ENCODE measurements at regions not wholly inside any gene's neighbourhood (a gene's known extent, or its start where the extent isn't known, plus 50 kb on each side); places are given as distances from the start of the nearest gene placed in this dataset.
"Not testable (repeated sequence)": the region's sequence is repeated elsewhere in the genome, so short reads cannot be mapped to it uniquely, and the experiment has no call there.

DNA sequence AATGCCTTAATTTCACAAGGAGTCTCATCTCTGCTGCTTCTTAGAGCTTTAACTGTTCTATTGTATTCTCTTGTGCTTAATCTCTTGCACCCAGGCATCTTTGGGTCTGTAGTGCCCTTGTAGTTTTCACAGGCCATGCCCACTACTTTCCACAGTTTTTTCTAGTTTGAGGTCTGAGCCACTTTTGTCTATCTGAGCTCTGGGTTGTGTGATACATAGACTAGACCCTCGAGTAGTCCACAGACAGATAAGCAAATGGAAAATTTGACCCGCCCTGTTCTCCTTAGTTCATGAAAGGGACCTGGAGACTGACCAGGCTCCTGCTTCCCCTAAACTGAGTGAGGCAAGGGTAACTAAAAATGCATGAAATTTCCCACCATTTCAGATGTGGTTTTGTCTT is 466.8 kb upstream of the ZEB2 start:
- DNase-seq (ENCODE audit: low spot score): no peak

DNA sequence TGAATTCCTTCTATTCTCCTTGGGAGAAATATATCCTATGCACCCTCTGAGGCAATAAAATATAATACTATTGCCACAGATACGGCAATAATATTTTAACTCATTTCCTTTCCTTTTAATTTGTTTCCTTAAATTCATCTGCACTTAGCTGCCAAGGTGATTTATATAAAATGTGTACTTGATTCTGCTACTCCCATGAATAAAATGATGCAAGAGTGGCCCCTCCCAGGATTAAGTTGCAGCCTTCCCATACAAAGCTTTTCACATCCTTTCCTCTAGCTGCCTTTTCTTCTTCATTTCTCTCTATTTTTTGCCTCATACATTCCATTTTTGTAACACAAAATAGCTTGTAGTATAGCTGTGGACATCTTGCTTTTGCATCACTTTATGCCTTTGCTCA is 464.1 kb upstream of the ZEB2 start:
- no peak for DNase-seq (ENCODE audit: low spot score)

GRCh38 chr2:144983107-144983506 is 463.2 kb upstream of the ZEB2 start:
- no peak for DNase-seq (ENCODE audit: low spot score)

- DNase-seq (ENCODE audit: low spot score): no peak
Measured at GRCh38 chr2:144982481-144982880, 462.6 kb upstream of the ZEB2 start.

DNA sequence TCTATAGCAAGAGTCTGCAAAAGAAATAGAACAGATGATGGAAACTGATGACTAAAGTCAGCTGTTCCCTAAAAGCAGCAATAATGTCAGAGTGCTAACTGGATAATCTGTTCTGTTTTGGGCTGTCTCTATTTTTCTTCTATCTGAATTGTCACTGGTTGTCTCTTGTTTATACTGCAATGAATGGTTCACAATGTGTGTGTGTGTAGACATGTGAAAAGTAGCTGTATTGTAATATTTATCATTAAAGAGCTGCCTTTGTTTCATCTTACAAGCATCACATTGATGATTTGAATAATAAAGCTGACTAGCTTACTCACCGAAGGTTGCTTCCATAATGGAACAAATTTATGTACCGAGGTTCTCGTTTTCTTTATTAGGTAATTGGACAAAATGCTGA is 456.0 kb upstream of the ZEB2 start:
- no peak for DNase-seq (ENCODE audit: low spot score)

- DNase-seq (ENCODE audit: low spot score): no peak
Measured at GRCh38 chr2:144972676-144973075, 452.8 kb upstream of the ZEB2 start.

DNA sequence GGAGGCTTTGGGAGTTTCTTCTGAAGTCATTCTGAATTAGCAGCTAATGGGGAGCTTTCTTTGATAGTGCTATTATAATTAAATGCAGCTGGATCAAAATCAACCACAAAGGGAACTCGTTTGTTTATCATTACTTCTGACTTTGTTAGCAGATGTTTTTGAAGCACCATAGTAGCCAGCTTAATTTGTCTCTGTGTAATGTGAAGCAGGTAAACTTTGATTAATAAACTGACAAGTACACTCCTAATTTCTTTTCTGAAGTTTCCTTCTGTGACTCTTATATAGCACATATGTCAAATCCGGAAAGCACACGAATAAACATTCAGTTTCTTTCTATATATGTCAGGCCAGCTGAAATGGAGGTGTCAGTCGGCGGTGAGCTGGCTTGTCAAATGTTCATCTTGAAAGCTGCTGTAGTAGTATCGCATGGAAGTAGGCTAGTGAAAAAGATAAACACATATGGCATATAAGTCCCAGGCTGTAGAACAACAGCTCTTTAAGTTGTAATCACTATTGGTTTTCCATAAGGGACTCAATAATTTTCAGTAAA is 451.9 kb upstream of the ZEB2 start:
- DNase-seq (ENCODE audit: low spot score): no peak

DNA sequence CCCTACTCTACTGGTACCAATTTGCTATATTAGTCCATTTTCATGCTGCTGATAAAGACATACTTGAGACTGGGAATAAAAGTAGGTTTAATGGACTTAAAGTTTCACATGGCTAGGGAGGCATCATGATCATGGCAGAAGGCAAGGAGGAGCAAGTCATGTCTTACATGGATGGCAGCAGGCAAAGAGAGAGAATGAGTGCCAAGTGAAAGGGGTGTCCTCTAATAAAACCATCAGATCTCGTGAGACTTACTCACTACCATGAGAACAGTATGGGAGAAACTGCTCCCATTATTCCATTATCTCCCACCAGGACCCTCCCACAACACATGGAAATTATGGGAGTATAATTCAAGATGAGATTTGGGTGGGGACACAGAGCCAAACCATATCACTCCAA is 450.5 kb upstream of the ZEB2 start:
- not testable (repeated sequence) for DNase-seq (ENCODE audit: low spot score)

DNA sequence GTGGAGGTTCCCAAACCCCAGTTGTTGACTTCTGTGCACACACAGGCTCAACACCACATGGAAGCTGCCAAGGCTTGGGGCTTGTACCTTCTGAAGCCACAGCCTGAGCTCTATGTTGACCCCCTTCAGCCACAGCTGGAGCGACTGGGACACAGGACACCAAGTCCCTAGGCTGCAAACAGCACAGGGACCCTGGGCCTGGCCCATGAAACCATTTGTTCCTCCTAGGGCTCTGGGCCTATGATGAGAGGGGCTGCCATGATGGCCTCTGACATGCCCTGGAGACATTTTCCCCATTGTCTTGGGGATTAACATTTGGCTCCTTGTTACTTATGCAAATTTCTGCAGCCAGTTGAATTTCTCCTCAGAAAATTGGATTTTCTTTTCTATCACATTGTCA is 449.6 kb upstream of the ZEB2 start:
- not testable (repeated sequence) for DNase-seq (ENCODE audit: low spot score)

DNA sequence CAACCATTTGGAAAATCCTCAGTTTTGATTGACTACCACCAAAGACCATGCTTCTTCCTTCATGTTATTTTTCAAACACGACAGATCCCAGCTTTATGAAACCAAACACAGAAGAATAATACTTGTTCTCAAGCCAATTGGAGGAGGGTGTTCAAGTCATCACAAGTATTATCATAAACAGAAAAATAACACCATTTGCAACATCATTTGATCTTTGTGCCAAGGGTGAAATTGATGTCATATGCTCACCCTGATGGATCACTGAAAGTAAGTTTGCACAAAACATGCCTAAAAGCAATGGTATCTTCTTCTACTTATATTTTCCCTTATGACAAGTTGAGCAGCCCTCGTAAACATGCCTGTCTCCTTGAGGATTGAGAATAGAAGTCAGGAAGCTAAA is 448.0 kb upstream of the ZEB2 start:
- DNase-seq (ENCODE audit: low spot score): no peak

DNA sequence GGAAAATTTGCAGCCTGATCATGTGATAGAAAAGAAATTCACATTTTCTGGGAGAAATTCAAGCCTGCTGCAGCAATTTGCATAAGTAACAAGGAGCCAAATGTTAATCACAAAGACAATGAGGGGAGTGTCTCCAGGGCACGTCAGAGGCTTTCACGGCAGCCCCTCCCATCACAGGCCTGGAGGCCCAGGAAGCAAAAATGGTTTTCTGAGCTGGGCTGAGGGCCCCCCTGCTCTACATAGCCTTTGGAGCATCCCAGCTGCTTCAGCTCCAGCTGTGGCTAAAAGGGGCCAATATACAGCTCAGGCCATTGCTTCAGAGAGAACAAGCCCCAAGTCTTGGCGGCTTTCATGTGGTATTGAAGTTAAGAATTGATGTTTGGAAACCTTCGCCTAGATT is 445.3 kb upstream of the ZEB2 start:
- no peak for DNase-seq (ENCODE audit: low spot score)

- DNase-seq (ENCODE audit: low spot score): no peak
Measured at GRCh38 chr2:144963031-144963430, 443.1 kb upstream of the ZEB2 start.

GRCh38 chr2:144959416-144959815 is 439.5 kb upstream of the ZEB2 start:
- no peak for DNase-seq (ENCODE audit: low spot score)

- peak; percentile 87 for DNase-seq (ENCODE audit: low spot score)
Measured at GRCh38 chr2:144950899-144951560, 431.1 kb upstream of the ZEB2 start.

- no peak for DNase-seq (ENCODE audit: low spot score)
Measured at GRCh38 chr2:144948205-144948855, 428.4 kb upstream of the ZEB2 start.

DNA sequence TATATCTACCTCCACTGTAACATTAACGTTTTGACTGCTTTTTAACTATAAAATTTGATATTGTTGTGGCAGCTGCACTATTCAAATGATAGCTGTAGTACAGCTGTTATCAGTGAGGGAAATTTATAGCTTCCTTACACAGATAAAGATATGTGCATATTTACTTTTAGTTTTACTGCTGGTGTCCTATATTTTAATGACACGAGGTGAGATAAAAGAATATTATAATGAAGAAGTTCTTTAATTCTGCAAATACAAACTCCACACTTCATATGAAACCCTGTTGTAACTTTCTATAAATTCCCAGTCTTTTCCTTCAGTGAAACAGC is 427.8 kb upstream of the ZEB2 start:
- no peak for DNase-seq (ENCODE audit: low spot score)

- no peak for DNase-seq (ENCODE audit: low spot score)
Measured at GRCh38 chr2:144946263-144946662, 426.3 kb upstream of the ZEB2 start.

DNA sequence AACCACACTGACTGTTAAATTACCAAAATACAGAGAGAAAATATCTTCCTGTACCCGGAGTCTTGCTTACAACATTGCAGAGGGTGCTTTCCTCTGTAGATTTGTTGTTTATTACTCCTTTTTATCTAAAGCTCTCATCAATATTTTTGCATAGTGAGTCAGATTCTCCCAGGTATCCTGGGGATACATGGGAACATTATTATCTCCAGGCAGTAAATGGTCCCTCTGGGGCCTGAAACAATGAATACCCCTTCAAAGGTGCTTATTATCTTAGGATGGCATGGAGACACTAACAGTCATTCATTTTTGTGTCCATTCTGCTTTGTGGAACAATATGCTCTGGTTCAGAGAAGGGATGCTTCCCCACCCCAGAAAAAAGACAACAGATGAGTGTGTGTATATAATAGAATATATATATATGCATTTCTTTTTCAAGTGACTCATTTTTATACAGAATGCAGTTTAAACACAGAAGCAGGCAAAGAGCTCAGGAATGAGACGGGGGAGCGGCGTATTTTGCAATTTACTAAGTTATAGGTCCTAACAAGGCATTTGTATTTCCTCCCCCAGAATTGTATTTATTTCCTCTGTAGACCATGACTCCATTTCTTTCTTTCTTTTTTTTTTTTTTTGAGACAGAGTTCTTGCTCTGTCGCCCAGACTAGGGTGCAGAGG is 424.8 kb upstream of the ZEB2 start:
- DNase-seq (ENCODE audit: low spot score): no peak

GRCh38 chr2:144943986-144944385 is 424.1 kb upstream of the ZEB2 start:
- DNase-seq (ENCODE audit: low spot score): peak; percentile 49

DNA sequence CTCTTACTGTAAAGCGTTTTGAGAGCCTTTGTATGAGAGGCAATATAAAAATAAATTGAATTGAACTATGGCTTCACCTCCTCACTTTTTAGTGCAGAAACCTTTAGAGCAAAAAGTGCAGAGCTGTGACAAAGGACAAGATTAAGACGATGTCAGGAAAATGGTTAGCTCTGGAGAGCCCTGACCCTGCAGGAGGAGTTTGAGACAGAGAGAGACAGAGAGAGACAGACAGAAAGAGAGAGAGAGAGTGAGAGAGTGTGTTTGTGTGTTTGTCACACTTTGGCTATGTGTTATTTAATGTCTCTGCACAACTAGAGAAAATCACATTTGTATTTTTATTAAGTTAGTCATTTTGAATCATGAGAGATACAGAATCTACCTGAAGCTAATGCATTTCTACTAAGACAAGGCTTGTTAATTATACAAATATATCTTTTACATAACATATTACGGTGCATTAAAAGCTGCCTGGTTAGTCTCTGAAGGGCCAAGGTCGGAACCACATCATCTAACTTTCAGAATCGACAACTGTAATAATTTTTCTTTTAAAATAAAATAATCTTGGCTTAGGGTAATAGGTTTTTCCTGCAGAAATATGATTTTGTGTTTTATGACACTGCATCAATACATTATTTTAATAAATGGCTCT is 423.5 kb upstream of the ZEB2 start:
- no peak for DNase-seq (ENCODE audit: low spot score)

DNA sequence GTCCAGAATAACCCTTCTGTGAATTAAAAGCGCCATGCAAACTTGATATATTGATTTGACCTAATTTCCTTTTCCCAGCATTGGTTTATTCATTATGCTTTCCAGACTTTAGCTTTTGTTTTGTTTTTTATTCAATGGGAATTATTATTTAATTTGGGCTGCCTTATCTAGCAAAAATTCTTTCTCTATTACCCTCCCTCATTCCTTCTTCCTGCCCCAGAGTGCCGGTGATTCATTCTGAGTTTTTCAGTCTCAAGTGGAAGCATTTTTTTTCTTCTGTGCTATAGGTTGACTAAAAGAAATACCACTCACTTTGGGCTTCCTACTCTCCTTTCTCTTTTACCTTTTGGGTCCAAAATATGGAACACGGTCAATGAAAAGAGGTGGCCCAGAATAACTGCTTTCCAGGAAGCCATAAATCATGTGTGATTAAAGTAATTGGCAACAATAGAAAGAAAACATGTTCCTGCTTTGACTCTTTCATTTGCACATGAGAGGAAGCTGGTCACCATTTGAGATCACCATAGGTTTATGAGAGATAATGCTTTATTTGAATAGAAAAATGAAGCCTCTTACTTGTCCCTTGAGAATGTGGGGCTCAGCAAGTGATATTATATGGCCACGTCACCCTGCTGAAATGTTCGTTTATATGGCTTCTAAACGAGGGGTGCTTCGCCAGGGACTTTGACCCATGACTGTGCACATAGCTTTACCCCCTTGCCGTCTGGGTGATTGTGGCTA is 422.8 kb upstream of the ZEB2 start:
- peak; percentile 47 for DNase-seq (ENCODE audit: low spot score)
